ENCODE measurements at regions not wholly inside any gene's neighbourhood (a gene's known extent, or its start where the extent isn't known, plus 50 kb on each side); places are given as distances from the start of the nearest gene placed in this dataset.
"Not testable (repeated sequence)": the region's sequence is repeated elsewhere in the genome, so short reads cannot be mapped to it uniquely, and the experiment has no call there.

DNA sequence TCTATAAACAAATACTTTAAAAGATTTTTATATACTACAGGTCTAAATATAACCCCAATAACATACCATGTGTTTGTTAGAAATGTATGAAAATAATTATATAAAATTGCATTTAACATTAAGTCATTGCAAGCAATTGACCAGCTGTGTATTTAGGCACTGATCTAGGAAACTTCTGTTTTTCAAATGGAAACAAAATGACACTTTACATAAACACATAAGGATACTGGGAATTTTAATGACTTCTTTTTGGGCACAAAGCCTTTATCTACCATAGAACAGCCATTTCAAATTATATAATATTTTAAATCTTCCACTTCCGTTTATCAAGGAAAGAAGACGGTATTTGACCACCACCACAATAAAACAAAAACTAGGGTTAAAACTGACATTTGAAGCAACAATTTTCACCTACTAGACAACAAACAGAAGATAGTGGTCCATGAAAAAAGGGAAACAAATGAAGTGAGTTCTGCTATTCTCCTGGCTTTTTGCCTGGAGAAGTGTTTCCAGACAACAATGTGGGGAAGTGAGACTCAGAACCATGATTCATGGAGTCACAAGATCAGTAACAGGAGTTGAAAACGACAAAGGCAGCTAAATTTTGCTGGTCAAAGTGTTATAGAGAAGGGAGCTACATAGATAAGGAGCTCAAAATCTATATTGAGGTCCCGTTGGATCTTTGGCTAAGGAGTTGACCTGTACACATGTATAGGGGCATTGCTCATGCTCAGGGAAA lies 475.1 kb downstream of the TRHDE start:
- Histone ChIP-seq H3K79me2 (ENCODE audit: control insufficient read depth, low read length) (no peaks in the 10 kb centered on the region), H3F3A (ENCODE audit: control insufficient read depth, insufficient read depth) (no peaks in the 10 kb centered on the region), H3K27ac (ENCODE audit: low read depth, low read length) (no peak overlapping the region), H3K9me3 (ENCODE audit: control insufficient read depth, insufficient read depth, low read length) (no peaks in the 10 kb centered on the region), H3K36me3 (ENCODE audit: control insufficient read depth, low read length) (no peaks in the 10 kb centered on the region), H3K4me2 (ENCODE audit: low read length) (no peak overlapping the region), H3K4me1 (ENCODE audit: control insufficient read depth, low read length) (no peaks in the 10 kb centered on the region), H3K4me3 (ENCODE audit: low read length) (no peak overlapping the region), H3K27me3 (ENCODE audit: control insufficient read depth, low read length) (no peaks in the 10 kb centered on the region), H4K20me1 (ENCODE audit: control insufficient read depth, insufficient read depth, low read depth, low read length) (no peaks in the 10 kb centered on the region), H3K9me2 (replicated peaks; ENCODE audit: control insufficient read depth, low read length) (no peaks in the 10 kb centered on the region)
- TF ChIP-seq, protein P1, sequence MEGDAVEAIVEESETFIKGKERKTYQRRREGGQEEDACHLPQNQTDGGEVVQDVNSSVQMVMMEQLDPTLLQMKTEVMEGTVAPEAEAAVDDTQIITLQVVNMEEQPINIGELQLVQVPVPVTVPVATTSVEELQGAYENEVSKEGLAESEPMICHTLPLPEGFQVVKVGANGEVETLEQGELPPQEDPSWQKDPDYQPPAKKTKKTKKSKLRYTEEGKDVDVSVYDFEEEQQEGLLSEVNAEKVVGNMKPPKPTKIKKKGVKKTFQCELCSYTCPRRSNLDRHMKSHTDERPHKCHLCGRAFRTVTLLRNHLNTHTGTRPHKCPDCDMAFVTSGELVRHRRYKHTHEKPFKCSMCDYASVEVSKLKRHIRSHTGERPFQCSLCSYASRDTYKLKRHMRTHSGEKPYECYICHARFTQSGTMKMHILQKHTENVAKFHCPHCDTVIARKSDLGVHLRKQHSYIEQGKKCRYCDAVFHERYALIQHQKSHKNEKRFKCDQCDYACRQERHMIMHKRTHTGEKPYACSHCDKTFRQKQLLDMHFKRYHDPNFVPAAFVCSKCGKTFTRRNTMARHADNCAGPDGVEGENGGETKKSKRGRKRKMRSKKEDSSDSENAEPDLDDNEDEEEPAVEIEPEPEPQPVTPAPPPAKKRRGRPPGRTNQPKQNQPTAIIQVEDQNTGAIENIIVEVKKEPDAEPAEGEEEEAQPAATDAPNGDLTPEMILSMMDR (IDR thresholded peaks at IDR 0.05; ENCODE audit: low read depth, low read length, poor library complexity, severe bottlenecking), result no peak
- no peak for TF ChIP-seq EZH2phosphoT487 (IDR thresholded peaks at IDR 0.05; ENCODE audit: borderline replicate concordance, low read length)

GRCh38 chr12:72748971-72749370 lies 476.8 kb downstream of the TRHDE start:
- H3K27me3 ChIP-seq (ENCODE audit: control insufficient read depth, low read length), result no peaks in the 10 kb centered on the region
- H3K36me3 ChIP-seq (ENCODE audit: control insufficient read depth, low read length), result no peaks in the 10 kb centered on the region
- H4K20me1 ChIP-seq (ENCODE audit: control insufficient read depth, insufficient read depth, low read depth, low read length), result no peaks in the 10 kb centered on the region
- H3K27ac ChIP-seq (ENCODE audit: low read depth, low read length), result no peak overlapping the region
- no peak overlapping the region for H3K4me2 ChIP-seq (ENCODE audit: low read length)
- H3K4me3 ChIP-seq (ENCODE audit: low read length), result no peak overlapping the region
- no peak for TF ChIP-seq EZH2phosphoT487 (IDR thresholded peaks at IDR 0.05; ENCODE audit: borderline replicate concordance, low read length)
- TF ChIP-seq, protein P1 (IDR thresholded peaks at IDR 0.05; ENCODE audit: low read depth, low read length, poor library complexity, severe bottlenecking), result no peak
- no peaks in the 10 kb centered on the region for H3K4me1 ChIP-seq (ENCODE audit: control insufficient read depth, low read length)
- H3F3A ChIP-seq (ENCODE audit: control insufficient read depth, insufficient read depth), result no peaks in the 10 kb centered on the region
- no peaks in the 10 kb centered on the region for H3K9me2 ChIP-seq (replicated peaks; ENCODE audit: control insufficient read depth, low read length)
- no peaks in the 10 kb centered on the region for H3K9me3 ChIP-seq (ENCODE audit: control insufficient read depth, insufficient read depth, low read length)
- H3K79me2 ChIP-seq (ENCODE audit: control insufficient read depth, low read length), result no peaks in the 10 kb centered on the region

- Histone ChIP-seq H3K9me2 (replicated peaks; ENCODE audit: control insufficient read depth, low read length) (no peaks in the 10 kb centered on the region), H3K36me3 (ENCODE audit: control insufficient read depth, low read length) (no peaks in the 10 kb centered on the region), H4K20me1 (ENCODE audit: control insufficient read depth, insufficient read depth, low read depth, low read length) (no peaks in the 10 kb centered on the region), H3K4me1 (ENCODE audit: control insufficient read depth, low read length) (no peaks in the 10 kb centered on the region), H3K4me2 (ENCODE audit: low read length) (no peak overlapping the region), H3K9me3 (ENCODE audit: control insufficient read depth, insufficient read depth, low read length) (no peaks in the 10 kb centered on the region), H3K79me2 (ENCODE audit: control insufficient read depth, low read length) (no peaks in the 10 kb centered on the region), H3K27ac (ENCODE audit: low read depth, low read length) (no peak overlapping the region), H3K4me3 (ENCODE audit: low read length) (no peak overlapping the region), H3K27me3 (ENCODE audit: control insufficient read depth, low read length) (no peaks in the 10 kb centered on the region), H3F3A (ENCODE audit: control insufficient read depth, insufficient read depth) (no peaks in the 10 kb centered on the region)
- TF ChIP-seq, protein P1 (IDR thresholded peaks at IDR 0.05; ENCODE audit: low read depth, low read length, poor library complexity, severe bottlenecking), result no peak
These were observed 481.4 kb downstream of the TRHDE start for GRCh38 chr12:72753571-72753970.

GRCh38 chr12:72754026-72754425 lies 481.9 kb downstream of the TRHDE start:
- not testable (repeated sequence) for H3K27ac ChIP-seq (ENCODE audit: low read depth, low read length)

More at GRCh38 chr12:72754026-72754425, 481.9 kb downstream of the TRHDE start:
- not testable (repeated sequence) for H3K9me2 ChIP-seq (replicated peaks; ENCODE audit: control insufficient read depth, low read length); H3K4me2 ChIP-seq (ENCODE audit: low read length); H3K9me3 ChIP-seq (ENCODE audit: control insufficient read depth, insufficient read depth, low read length); H3K79me2 ChIP-seq (ENCODE audit: control insufficient read depth, low read length); H3K36me3 ChIP-seq (ENCODE audit: control insufficient read depth, low read length); H3K4me1 ChIP-seq (ENCODE audit: control insufficient read depth, low read length); H3K4me3 ChIP-seq (ENCODE audit: low read length); H3K27me3 ChIP-seq (ENCODE audit: control insufficient read depth, low read length); H3F3A ChIP-seq (ENCODE audit: control insufficient read depth, insufficient read depth); H4K20me1 ChIP-seq (ENCODE audit: control insufficient read depth, insufficient read depth, low read depth, low read length)

Data from DOHH2 (cell line).